ENCODE measurements at regions not wholly inside any gene's neighbourhood (a gene's known extent, or its start where the extent isn't known, plus 50 kb on each side); places are given as distances from the start of the nearest gene placed in this dataset.
"Not testable (repeated sequence)": the region's sequence is repeated elsewhere in the genome, so short reads cannot be mapped to it uniquely, and the experiment has no call there.

DNA sequence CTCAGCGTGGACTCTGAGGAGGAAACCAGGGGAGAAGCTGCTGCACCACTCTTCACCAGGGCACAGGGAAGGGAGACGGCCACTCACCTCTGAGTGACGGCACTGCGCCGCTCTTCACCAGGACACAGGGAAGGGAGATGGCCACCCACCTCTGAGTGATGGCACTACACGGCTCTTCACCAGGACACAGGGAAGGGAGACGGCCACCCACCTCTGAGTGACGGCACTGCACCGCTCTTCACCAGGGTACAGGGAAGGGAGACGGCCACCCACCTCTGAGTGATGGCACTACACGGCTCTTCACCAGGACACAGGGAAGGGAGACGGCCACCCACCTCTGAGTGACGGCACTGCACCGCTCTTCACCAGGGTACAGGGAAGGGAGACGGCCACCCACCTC lies 102.5 kb downstream of the GOLGA6L6 start:
- TF ChIP-seq, protein P1, sequence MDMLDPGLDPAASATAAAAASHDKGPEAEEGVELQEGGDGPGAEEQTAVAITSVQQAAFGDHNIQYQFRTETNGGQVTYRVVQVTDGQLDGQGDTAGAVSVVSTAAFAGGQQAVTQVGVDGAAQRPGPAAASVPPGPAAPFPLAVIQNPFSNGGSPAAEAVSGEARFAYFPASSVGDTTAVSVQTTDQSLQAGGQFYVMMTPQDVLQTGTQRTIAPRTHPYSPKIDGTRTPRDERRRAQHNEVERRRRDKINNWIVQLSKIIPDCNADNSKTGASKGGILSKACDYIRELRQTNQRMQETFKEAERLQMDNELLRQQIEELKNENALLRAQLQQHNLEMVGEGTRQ (IDR thresholded peaks at IDR 0.05) = not testable (repeated sequence)
- not testable (repeated sequence) for TF ChIP-seq BHLHE40 (IDR thresholded peaks at IDR 0.05; ENCODE audit: low read depth, low read length); CTCF (IDR thresholded peaks at IDR 0.05)
- TF ChIP-seq, protein P2, sequence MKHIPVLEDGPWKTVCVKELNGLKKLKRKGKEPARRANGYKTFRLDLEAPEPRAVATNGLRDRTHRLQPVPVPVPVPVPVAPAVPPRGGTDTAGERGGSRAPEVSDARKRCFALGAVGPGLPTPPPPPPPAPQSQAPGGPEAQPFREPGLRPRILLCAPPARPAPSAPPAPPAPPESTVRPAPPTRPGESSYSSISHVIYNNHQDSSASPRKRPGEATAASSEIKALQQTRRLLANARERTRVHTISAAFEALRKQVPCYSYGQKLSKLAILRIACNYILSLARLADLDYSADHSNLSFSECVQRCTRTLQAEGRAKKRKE (CRISPR knock-in tag; IDR thresholded peaks at IDR 0.05; ENCODE audit: low read depth) = not testable (repeated sequence)

Data from A549 (cell line).